ENCODE measurements at regions not wholly inside any gene's neighbourhood (a gene's known extent, or its start where the extent isn't known, plus 50 kb on each side); places are given as distances from the start of the nearest gene placed in this dataset.

- no peak overlapping the region for H2BK15ac ChIP-seq (ENCODE audit: low read depth, low read length)
- no peak overlapping the region for H3K18ac ChIP-seq (ENCODE audit: insufficient read length, low read depth, low read length)
- no peak overlapping the region for H2AFZ ChIP-seq (ENCODE audit: low read length)
- no peak overlapping the region for H4K91ac ChIP-seq (ENCODE audit: insufficient read length, low read depth, low read length)
- H3K4me1 ChIP-seq (ENCODE audit: insufficient read depth, low read length): peaks cover 2% of the 10 kb centered on the region; the same call in 1 of the 2 replicates
- DNase-seq: no peak
- H2BK120ac ChIP-seq (ENCODE audit: low read depth, low read length, poor library complexity, severe bottlenecking): no peak overlapping the region
- no peak overlapping the region for H2BK5ac ChIP-seq (ENCODE audit: insufficient read length, low read length)
- H3K56ac ChIP-seq (ENCODE audit: insufficient read length, low read depth, low read length): no peak overlapping the region
- H3K4ac ChIP-seq (ENCODE audit: low read depth, low read length): no peak overlapping the region
- Mint-ChIP-seq H3K27me3 (ENCODE audit: low read depth) (peaks cover 3% of the 10 kb centered on the region; the same call in 1 of the 2 replicates), H3K4me1 (peaks cover 9 to 10% of the 10 kb centered on the region in 2 experiments), H3K9me3 (peaks cover 0 to 2% of the 10 kb centered on the region in 2 experiments; a peak in 2 of 5 replicates), H3K27ac (0 out of 7 replicates have a peak overlapping the region, but pooled peaks of 1 of the 3 experiments have one; percentile 37), H3K4me3 (no peak overlapping the region), H3K36me3 (ENCODE audit: insufficient read depth in 1 of 3, low read depth in 3 of 3) (peaks cover 0 to 9% (median 3%) of the 10 kb centered on the region in 3 experiments; a peak in 4 of 7 replicates)
- H3K9ac ChIP-seq (ENCODE audit: extremely low read depth, insufficient read length, low read length): no peak overlapping the region
- no peaks in the 10 kb centered on the region for H3K27me3 ChIP-seq (ENCODE audit: insufficient read depth, low read length)
- no peaks in the 10 kb centered on the region for H3K9me3 ChIP-seq (ENCODE audit: control insufficient read depth, low read depth, low read length)
- no peaks in the 10 kb centered on the region for H4K20me1 ChIP-seq (ENCODE audit: control insufficient read depth, insufficient read depth, insufficient read length)
- no peak overlapping the region for H3K23ac ChIP-seq (ENCODE audit: insufficient read length, low read depth, low read length)
- no peaks in the 10 kb centered on the region for H3K79me1 ChIP-seq (ENCODE audit: insufficient read depth, low read depth, low read length, poor library complexity, severe bottlenecking)
- H3K23me2 ChIP-seq (ENCODE audit: insufficient read length, low read depth, low read length, poor library complexity, severe bottlenecking): no peaks in the 10 kb centered on the region
- no CpG with 5 or more reads among the region's 12 CpGs for WGBS (ENCODE audit: extremely low coverage, insufficient read length, low lambda C conversion rate)
- no peak overlapping the region for H4K5ac ChIP-seq (ENCODE audit: insufficient read length, low read depth, low read length)
- no peak overlapping the region for H2AK5ac ChIP-seq (ENCODE audit: insufficient read length, low read length)
- TF ChIP-seq CTCF (conservative IDR thresholded peaks at IDR 0.05): no peak
- no peak overlapping the region for H3K27ac ChIP-seq (ENCODE audit: insufficient read length, low read depth, low read length)
- no peak overlapping the region for H2BK20ac ChIP-seq (ENCODE audit: low read depth, low read length, poor library complexity, severe bottlenecking)
- H2BK12ac ChIP-seq (ENCODE audit: insufficient read length, low read depth, low read length): no peak overlapping the region
- H3K4me2 ChIP-seq (ENCODE audit: insufficient read depth, insufficient read length, low read length): no peak overlapping the region
- no peak overlapping the region for H3T11ph ChIP-seq (ENCODE audit: low read length)
- no peak overlapping the region for H4K8ac ChIP-seq (replicated peaks; ENCODE audit: insufficient read length, low read depth, low read length)
- no peak overlapping the region for H3K14ac ChIP-seq (ENCODE audit: insufficient read depth, low read length)
- H3K79me2 ChIP-seq (ENCODE audit: insufficient read depth, low read length): no peaks in the 10 kb centered on the region
These were observed 167.3 kb upstream of the MBL2 start for GRCh38 chr10:52939894-52940293.
